OCI-LY1 (cell line): ENCODE measurements at regions not wholly inside any gene's neighbourhood (a gene's known extent, or its start where the extent isn't known, plus 50 kb on each side); places are given as distances from the start of the nearest gene placed in this dataset.

ENCODE experiments used
- CTCF ChIP-seq: fragments of 200-600 bp; sonication (generic), shearing (Covaris generic); IDR thresholded peaks from 2 replicates; pipeline ENCODE4 v1.5.1; 2017; ENCODE audit warnings: mild to moderate bottlenecking, antibody characterized with exemption, low read length, moderate library complexity, mixed read lengths
- EZH2 ChIP-seq: fragments of 200-600 bp; sonication (generic), shearing (Covaris generic); IDR thresholded peaks from 2 replicates; pipeline ENCODE4 v1.8.0; 2017; ENCODE audit warnings: borderline replicate concordance, mixed run types, mild to moderate bottlenecking, antibody characterized with exemption, low read length, moderate library complexity, mixed read lengths

DNA sequence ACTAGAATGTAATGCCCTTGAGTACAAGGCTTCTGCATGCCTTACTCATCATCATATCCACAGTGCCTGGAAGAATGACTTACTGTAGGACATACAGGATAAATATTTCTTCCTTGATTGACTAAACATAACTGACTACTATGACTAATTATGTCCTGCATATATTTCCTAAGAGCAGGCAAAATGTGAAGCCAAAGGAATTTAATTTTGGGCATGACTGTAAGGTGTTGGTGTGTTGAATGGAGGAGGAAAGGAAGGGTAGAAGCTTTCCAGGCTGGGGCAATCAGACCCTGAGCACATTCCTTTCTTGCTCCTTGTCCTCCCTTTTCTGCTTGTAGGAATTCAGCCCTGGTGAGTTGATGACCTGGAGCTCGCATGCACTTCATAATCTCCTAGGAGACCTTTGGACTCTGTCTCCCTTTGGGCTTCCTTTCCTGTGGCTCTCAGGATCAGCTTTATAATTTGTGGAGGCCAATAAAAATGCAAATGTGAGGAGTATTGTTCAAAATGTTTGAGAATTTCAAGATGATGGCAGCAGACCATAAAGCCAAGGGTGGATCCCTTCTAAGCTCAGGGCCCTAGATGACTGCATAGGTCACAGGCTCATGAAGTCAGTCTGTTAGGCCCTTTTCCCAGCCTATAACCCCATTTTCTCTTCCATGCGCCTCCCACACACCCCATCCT lies 174.0 kb downstream of the HMHB1 start:
- TF ChIP-seq CTCF (no peak), EZH2 (no peak)
